ENCODE measurements at regions not wholly inside any gene's neighbourhood (a gene's known extent, or its start where the extent isn't known, plus 50 kb on each side); places are given as distances from the start of the nearest gene placed in this dataset.
"Not testable (repeated sequence)": the region's sequence is repeated elsewhere in the genome, so short reads cannot be mapped to it uniquely, and the experiment has no call there.

DNA sequence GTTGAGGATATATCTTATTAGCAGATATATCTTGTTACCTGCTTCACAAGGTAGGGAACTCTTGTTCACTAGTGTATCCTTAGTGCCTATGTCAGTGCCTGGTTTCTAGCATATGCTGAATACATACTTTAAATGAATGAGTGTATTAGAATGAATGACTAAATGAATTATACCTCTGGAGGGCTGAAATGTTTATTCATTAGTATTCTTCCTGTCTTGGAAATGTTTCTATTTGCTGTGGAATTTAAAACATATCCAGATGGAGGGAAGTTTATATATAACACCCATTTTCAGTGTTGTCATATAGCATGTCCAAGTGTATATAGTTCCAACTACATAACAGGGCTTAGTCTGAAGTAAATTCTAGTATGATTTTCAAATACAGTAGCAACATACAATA, 581.5 kb downstream of the TBL1XR1 start:
- no peak for DNase-seq

- DNase-seq = no peak
These were observed 585.6 kb downstream of the TBL1XR1 start for GRCh38 chr3:176611703-176612102.

- DNase-seq = no peak
These were observed 587.9 kb downstream of the TBL1XR1 start for GRCh38 chr3:176609361-176609760.

GRCh38 chr3:176605553-176605952, 591.7 kb downstream of the TBL1XR1 start:
- not testable (repeated sequence) for DNase-seq

DNA sequence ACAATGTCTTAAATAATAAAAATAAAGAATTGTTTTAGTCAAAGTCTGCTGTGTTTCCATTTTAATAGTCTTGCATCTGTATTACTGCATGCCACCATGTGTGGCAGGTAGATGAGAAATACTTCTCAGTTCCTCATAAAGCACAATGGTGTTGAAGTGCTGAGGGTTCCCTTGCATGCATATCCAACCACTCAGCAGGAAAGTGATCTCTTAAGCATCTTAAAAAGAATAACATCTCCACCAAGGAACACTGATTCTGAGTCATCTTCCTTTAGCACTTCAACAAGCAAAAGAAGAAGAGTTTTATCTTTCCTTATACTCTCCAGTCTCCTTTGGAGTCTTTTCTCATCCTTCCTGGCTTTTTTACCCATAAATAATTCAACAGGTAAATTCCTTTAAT, 602.0 kb downstream of the TBL1XR1 start:
- DNase-seq = no peak

GRCh38 chr3:176590722-176591121, 606.6 kb downstream of the TBL1XR1 start:
- no peak for DNase-seq

- DNase-seq = no peak
These were observed 610.2 kb downstream of the TBL1XR1 start for GRCh38 chr3:176587089-176587488.

GRCh38 chr3:176584413-176585176, 612.7 kb downstream of the TBL1XR1 start:
- no peak for DNase-seq

DNA sequence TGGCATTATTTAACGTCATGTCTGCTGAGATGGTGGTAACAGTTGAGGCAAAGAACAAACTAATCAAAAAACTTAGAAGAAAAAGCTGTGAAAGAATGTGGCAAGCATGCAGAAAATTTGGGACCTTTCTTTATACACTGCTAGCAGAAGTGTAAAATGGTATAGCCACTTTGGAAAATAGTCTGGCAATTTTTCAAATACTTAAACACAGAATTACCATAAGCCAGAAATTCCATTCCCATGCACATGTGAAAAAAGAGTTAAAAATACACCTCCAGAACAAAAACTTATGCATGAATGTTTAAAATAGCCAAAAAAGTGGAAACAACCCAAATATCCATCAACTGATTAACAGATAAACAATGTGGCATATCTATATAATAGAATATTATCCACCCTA, 613.3 kb downstream of the TBL1XR1 start:
- DNase-seq = no peak

- DNase-seq = no peak
These were observed 615.7 kb downstream of the TBL1XR1 start for GRCh38 chr3:176581589-176581988.

DNA sequence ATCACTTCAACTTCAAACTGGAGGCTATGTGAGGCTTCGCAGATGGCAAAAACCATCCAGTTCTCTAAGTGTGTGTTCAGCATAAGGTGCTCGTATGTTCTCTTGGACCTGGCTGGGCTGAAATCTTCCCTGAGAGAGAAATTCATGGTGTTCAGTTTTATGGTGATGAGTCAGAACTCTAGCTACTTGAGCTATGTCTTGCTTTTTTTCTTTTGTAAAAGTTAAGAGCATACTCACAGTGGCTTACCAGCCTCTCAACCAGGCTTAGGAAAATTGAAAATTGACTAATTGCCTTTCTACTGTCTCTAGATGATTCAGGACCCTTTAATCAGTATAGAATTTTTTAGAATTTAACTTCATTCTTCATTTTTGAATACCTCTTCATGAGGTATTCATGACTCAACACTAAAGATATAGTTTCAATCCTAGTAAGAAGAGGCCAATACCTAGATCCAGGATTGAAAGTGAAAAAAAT, 617.5 kb downstream of the TBL1XR1 start:
- DNase-seq = no peak

- DNase-seq = no peak
These were observed 619.0 kb downstream of the TBL1XR1 start for GRCh38 chr3:176578316-176578715.

- no peak for DNase-seq
These were observed 619.8 kb downstream of the TBL1XR1 start for GRCh38 chr3:176577447-176577846.

DNA sequence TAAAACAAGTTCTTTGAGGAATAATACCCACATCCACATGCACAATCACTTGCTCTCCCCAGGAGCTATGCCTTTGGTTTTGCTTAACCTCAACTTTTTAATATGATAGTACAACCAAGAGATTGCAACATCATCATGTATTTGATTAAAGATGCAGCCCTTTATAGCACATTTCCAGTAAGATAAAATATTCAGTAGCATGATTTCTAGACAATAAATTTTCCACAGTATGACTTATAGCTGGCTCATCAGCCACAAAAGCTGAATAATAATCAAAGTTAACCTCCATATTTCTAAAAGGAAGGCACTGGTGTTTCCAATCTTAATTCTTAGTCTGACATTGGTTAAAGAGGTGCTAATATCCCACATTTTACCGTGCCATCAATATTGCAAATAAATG, 622.5 kb downstream of the TBL1XR1 start:
- DNase-seq = no peak

GRCh38 chr3:176571926-176572325, 625.4 kb downstream of the TBL1XR1 start:
- DNase-seq = no peak

DNA sequence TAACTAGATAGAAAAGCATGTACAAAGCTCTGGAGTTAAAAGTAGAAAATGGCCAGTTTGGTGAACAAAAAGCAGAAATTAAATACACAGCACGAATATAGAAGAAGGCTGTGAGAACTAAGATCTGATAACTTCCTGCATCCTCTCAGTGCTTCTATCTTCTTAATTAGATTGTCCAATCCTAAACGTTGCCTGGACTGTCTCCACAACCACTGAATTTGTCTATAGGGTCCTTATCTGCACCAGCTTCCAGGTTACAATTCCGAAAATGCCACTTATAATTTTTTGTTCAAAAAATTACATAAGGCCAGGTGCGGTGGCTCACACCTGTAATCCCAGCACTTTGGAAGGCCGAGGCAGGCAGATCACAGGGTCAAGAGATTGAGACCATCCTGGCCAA, 626.3 kb downstream of the TBL1XR1 start:
- DNase-seq = no peak

GRCh38 chr3:176568189-176568588, 629.1 kb downstream of the TBL1XR1 start:
- no peak for DNase-seq

DNA sequence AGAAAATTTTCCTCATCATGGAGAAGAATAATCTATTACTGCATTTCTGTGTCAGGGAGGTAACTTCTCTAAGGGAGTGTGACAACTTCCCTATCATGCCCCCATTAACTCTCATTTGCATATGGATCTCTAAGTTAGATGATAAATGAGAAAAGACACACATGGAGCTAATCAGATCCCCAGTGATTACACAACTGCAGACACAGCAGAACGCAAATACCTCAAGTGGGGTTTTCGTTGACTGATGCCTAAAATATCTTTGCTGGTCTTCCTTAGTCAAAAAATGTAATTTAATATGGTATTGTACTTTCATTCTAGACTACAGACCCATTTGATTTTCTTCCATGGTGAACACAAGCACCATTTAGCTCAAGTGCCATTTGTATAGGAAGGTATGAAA, 630.5 kb downstream of the TBL1XR1 start:
- DNase-seq = no peak

- DNase-seq = no peak
These were observed 635.0 kb downstream of the TBL1XR1 start for GRCh38 chr3:176562331-176562730.

DNA sequence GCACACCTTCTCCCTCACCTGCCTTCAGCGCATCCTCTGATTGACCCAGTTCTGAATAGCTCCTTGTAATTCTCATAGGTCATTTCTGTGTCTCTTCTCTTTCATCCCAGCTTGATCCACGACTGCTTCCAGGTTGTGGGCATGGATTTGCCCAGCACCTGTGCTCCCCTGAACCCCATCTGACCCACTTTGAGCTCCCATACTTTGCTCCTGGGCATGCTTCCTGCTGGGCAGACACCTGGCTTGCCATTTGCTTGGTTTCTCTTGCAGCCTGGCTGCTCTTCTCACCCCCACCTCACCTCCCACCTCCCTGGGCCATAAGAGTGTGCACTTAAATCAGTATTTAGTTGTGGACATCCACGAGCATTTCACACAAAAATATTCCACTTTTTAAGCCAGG, 635.5 kb downstream of the TBL1XR1 start:
- DNase-seq = no peak

DNA sequence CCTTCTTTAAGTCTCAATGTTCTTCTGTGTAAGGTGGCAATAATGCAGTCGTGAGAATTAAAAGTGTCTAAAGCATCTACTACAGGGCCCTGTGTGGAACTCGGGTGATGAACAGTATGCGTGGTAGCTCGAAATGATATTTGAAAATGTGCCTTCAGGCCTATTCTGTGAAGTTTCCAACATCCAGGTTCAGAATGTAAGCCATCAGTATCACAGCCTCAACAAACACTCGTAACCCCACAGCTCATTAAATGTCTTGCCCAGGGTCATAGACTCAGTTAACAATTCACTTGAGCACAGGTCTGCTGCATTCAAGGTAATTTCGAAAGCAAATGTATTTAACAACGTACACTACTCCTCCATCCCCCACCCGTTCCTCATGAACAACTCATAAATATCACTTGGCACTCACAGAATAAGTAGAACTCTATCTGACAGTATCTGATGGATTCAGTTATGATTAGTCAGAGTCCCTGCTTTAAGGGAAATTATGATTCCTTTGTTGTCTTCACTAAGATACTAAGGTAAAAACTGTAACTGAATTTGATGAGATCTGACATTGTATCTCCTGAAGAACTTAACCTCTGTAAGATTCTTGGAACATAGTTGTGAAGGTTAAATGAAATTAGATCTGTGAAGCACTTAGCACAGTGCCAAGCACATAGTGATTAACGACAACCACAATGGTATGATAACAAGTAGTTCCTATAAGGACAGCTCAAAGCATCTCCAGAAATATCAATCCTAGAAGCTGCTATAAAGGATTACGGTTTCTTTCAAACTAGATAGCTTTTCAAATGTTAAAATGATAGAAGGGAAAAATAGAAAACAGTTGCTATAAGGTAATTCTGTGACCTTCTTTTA, 642.3 kb downstream of the TBL1XR1 start:
- no peak for DNase-seq

DNA sequence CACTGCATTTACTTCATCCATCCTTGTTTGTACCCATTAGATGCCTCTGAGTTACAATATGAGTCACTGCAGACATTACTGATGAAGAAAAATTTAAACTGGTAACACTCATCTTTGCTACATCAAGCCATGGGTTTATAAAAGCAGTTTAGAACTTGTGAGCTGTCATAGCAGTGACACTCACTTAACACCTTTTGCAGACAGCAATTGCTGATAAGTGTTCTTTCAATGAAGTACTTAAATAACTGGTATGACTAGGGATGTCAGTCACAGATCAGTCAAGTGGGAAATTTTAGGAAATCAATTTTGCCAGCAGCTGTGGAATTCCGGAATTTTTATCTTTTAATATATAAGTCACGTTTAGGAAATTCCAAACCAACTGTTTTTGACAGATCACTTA, 643.0 kb downstream of the TBL1XR1 start:
- no peak for DNase-seq

GRCh38 chr3:176526942-176527341, 670.3 kb downstream of the TBL1XR1 start:
- no peak for DNase-seq

- no peak for DNase-seq
These were observed 671.1 kb downstream of the TBL1XR1 start for GRCh38 chr3:176526225-176526624.

Measured in NCI-H1436 treated with DMSO at 0.1 percent for 48 hours (cell line).